CD4-positive, alpha-beta T cell treated with Interleukin-17A for 1 hour (primary cell): ENCODE measurements at regions not wholly inside any gene's neighbourhood (a gene's known extent, or its start where the extent isn't known, plus 50 kb on each side); places are given as distances from the start of the nearest gene placed in this dataset.

Experiments
- DNase-seq: peaks from one replicate; pipeline ENCODE4 v3.0.0-alpha.2; 2020

DNA sequence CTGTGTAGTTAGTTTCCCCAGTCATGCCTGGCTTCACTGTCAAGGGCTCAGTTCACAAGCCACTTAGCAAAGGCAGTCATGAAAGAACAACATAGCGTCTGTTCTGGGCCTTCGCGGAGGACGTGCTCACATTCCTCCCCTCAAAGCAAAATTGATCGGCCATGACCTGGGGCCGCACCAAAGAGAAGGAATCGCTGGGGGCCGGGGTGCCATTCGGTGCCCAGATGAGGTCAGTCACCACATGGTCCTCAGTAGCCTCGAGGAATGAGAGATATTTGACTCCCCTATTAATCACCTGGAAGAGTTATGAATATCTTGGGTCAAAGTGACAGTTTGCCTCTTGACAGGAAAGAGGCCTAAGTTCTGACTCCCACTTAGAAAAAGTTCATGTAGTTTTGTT is 251.1 kb upstream of the JUN start:
- no peak for DNase-seq

- DNase-seq: no peak
These were observed 255.7 kb upstream of the JUN start for GRCh38 chr1:59039551-59039950.

DNA sequence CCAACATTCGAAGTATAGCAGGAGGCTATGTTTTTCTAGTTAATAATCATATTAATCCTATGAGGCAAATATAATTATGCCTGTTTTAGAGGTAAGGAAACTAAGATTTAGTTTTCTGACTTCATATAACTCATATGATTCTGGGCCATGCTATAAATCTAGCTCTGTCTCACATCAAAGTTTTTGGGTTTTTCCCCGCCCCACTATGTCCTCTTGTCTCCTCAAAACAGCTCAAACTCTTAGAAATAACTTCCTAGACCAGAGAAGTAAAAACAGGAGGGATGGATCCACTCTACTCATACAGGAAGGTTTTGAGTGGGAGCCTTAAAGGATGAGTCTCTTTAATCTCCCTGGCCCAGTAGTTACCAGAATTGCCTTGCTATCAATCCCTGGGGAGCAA is 256.4 kb upstream of the FGGY start:
- DNase-seq: no peak

DNA sequence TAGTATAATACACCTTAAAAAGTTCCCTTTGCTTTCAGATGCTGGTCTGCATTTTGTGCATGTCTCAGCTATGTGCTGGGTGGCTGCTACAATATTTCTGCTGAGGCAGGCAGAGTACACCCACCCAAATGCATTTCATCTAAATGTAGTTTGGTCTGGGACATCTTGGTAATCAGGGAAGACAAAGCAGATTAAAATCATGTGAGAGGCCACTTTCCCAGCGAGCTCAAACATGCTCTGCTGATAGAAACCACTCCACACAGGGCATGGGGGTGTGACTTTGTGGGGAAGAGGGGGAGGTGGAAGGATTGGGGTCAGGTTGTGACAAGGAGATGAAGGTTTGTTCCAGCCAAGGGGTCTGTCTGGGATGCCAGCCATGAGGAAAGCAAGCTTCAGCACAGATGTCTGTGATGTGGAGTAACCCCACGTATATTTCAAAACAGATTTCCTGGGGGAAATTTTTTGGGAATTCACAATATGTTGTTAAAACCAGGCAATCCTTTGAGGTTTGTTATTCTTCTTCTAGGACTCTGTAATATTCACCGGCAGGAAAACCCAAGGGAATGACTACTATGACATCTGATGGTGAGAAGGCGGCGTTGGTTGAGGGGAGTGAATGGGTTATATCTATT is 255.1 kb upstream of the FGGY start:
- DNase-seq: no peak

GRCh38 chr1:59043796-59044195 is 253.1 kb upstream of the FGGY start:
- DNase-seq: no peak

- peak; percentile 20 for DNase-seq
These were observed 252.3 kb upstream of the FGGY start for GRCh38 chr1:59044535-59045121.

DNA sequence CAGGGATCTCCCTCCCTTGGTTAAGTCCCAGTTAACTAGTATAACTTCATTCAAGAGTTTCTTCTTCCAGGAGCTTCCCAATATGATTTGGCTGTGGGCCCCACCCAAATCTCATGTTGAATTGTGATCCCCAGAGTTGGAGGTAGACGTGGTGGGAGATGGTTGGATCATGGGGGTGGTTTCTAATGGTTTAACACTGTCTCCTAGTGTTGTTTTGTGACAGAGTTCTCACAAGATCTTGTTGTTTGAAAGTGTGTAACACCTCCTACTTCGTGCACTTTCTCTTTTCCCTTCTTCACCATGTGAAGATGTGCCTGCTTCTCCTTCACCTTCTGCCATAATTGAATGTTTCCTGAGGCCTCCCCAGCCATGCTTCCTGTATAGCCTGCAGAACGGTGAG is 251.8 kb upstream of the FGGY start:
- peak; percentile 19 for DNase-seq

GRCh38 chr1:59045636-59046035 is 251.3 kb upstream of the FGGY start:
- DNase-seq: no peak

GRCh38 chr1:59046134-59046533 is 250.8 kb upstream of the FGGY start:
- DNase-seq: no peak

DNA sequence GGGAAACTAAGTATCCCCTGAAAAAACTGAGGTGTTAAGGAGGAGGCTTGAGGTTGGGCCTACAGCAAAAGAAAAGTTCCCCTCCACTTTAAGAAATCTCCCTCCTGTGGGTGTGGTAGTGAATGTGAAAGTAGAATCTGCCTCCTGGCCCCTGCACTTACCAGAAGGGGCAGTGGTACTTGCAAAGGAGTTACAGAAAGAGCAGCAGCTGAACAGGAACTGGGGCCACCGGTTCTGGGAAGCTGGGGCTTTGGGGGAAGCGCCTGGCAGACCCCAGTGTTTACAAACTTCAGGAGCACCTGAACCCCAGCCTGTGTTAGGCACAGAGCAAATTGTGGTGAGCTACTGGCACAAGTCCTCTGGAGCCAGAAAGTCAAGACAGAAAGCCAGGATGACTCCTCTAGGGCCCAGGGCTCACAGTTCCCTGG is 250.2 kb upstream of the FGGY start:
- peak; percentile 61 for DNase-seq

- no peak for DNase-seq
These were observed 245.9 kb upstream of the FGGY start for GRCh38 chr1:59051007-59051406.

- DNase-seq: no peak
These were observed 244.7 kb upstream of the FGGY start for GRCh38 chr1:59052166-59052590.

- no peak for DNase-seq
These were observed 242.7 kb upstream of the FGGY start for GRCh38 chr1:59054172-59054571.

- no peak for DNase-seq
These were observed 240.8 kb upstream of the FGGY start for GRCh38 chr1:59055908-59056719.

DNA sequence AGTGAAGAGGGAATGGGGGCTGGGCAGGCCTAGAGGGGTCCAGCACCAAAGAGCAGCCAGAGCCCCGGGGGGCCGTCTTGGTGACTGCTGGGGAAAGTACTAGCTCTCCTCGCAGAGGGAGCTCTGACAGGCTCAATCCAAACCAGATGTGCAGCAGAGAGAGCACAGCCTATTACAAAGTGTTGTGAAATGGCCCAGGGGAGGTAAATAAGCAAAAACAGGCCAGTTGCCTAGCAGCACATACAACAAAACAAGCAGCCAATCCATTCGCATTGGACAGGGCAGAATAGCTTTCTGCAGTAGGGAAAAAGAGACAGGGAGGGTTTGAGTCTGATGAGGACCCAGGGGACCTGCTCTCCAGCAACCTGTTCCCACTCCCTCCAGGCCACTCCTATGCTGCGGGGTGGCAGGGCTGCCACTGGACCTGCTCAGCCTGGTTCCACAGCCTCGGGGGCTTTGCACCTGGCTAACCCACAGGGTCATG is 239.6 kb upstream of the FGGY start:
- no peak for DNase-seq

GRCh38 chr1:59057796-59058195 is 239.1 kb upstream of the FGGY start:
- no peak for DNase-seq

DNA sequence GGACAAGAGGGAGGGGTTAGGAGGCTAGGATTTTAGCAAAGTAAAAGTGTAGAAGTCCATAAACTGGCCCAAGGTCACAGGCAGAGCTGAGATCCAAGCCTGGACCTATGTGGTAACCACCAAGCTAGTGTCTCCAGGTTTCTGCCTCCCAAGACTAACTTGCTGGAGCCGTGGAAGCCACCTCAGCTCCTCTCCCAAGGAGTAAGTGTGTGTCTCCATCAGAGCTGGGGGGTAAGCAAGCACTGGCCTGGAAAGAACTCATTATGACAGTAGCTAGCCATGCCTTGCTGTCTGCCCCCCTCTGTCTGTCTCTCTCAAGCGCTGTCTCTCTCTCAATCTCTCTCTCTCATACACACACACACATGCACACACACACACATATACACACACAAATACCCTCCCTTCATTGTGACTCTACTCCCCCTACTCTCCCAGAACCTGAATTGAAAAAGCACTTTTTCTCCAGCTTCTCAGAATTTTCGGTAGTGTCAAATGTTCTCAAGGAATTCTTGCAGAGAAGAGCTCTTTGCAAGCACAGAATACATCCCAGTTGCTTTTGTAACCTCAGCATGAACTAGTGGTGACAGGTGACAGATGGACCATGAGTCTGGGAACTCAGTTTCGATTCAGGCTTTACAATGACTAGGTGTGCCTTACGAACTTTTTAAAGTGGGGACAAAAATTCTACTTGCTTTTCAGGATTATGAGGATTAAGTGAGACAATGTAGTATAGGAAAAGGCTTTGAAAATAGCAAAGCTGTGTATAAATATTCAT is 238.0 kb upstream of the FGGY start:
- DNase-seq: no peak

DNA sequence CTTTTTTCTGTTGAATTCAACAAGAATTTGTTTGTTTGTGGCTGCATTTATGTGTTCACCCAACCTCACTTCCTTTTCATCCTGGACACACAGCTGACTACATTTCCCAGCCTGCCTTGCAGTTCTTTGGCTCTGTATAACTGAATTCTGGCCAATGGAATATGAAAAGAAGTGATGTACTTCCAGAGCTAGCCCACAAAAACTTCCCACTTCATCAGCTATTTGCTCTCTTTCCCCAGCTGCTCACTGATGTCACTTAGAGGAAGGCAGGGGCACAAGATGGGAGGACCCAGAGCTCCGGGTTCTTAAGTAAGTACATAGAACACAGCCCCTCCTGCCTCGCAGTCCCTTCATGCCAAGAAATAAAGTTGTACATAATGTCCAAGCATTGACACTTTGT is 235.0 kb upstream of the FGGY start:
- DNase-seq: peak; percentile 5

- DNase-seq: no peak
These were observed 234.2 kb upstream of the FGGY start for GRCh38 chr1:59062743-59063142.

DNA sequence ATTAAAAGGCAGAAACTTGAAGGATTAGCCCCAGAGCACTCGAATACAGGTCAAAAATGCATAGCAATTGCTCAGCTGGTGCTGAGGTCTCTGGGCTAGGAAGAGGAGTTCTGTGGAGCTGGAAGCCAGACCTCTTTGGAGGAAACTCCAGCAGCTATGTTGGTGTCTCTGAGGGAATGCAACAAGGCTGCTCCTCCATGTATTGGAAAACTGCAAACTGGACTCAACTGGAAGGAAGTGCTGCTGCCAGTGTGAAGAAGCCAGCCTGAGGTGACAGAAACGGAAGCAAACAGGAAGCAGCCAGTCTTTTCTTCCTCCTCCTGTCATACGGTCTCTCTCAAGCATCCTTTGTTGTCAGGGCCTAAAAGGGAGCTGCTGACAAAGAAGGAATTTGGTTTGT is 233.4 kb upstream of the FGGY start:
- peak; percentile 38 for DNase-seq

DNA sequence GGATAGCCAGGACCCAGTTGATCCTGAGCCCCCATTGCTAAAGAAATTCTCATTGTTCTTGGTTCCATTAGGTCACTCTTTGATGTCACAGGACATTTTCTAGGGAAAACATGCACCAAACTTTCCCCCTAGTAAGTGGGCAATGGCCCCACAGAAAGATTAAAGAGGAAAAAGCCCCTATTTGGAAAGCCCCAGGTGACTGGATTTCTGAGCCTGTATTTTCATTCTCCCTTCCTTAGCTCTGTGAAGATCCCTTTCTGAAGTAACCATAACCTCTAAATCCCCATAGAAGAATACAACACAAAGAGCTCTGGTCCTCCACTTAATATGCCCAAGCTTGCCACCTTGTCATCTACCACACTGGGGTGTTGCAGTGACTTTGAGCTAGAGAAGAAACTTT is 232.3 kb upstream of the FGGY start:
- no peak for DNase-seq

- DNase-seq: no peak
These were observed 230.7 kb upstream of the FGGY start for GRCh38 chr1:59066236-59066635.

- DNase-seq: no peak
These were observed 226.3 kb upstream of the FGGY start for GRCh38 chr1:59070610-59071009.
